ENCODE measurements at regions not wholly inside any gene's neighbourhood (a gene's known extent, or its start where the extent isn't known, plus 50 kb on each side); places are given as distances from the start of the nearest gene placed in this dataset.
"Not testable (repeated sequence)": the region's sequence is repeated elsewhere in the genome, so short reads cannot be mapped to it uniquely, and the experiment has no call there.

- no peak for FAIRE-seq
- no peak for TF ChIP-seq POLR2A (IDR thresholded peaks at IDR 0.05; ENCODE audit: low read depth, low read length)
- DNase-seq (ENCODE audit: insufficient read length, low spot score): no peak
These were observed 474.3 kb upstream of the C1orf87 start for GRCh38 chr1:60547821-60548220.

GRCh38 chr1:60541831-60542532 lies 468.4 kb upstream of the C1orf87 start:
- no peak for TF ChIP-seq POLR2A (IDR thresholded peaks at IDR 0.05; ENCODE audit: low read depth, low read length)
- DNase-seq (ENCODE audit: insufficient read length, low spot score) (no peak), FAIRE-seq (no peak)

DNA sequence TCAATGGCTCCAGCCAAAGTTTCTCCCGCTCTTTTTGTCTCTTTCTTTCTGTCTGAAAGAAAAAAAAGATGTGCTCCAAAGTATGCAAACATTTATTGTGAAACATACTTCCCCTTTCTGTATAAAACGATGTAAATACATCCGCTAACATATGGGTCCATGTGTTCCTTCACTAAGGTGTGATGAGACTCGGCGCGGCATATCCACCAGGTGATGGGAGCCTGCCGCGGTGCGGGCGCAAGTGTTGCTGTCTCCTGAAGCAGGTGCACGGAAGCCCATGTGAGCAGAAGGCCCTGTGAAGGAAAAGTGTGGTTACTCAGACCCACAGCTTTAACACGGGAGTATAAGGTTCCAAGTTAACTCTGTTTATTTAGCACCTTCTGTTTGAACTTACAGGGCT lies 466.6 kb upstream of the C1orf87 start:
- FAIRE-seq (no peak), DNase-seq (ENCODE audit: insufficient read length, low spot score) (no peak)
- TF ChIP-seq POLR2A (IDR thresholded peaks at IDR 0.05; ENCODE audit: low read depth, low read length): no peak

- TF ChIP-seq POLR2A (IDR thresholded peaks at IDR 0.05; ENCODE audit: low read depth, low read length): no peak
- DNase-seq (ENCODE audit: insufficient read length, low spot score) (no peak), FAIRE-seq (no peak)
These were observed 462.1 kb upstream of the C1orf87 start for GRCh38 chr1:60535713-60536112.

- no peak for TF ChIP-seq POLR2A (IDR thresholded peaks at IDR 0.05; ENCODE audit: low read depth, low read length)
- FAIRE-seq: no peak
- no peak for DNase-seq (ENCODE audit: insufficient read length, low spot score)
These were observed 454.0 kb upstream of the C1orf87 start for GRCh38 chr1:60527567-60527966.

- FAIRE-seq (no peak), DNase-seq (ENCODE audit: insufficient read length, low spot score) (no peak)
- no peak for TF ChIP-seq POLR2A (IDR thresholded peaks at IDR 0.05; ENCODE audit: low read depth, low read length)
These were observed 443.4 kb upstream of the C1orf87 start for GRCh38 chr1:60516996-60517395.

GRCh38 chr1:60510162-60510561 lies 436.6 kb upstream of the C1orf87 start:
- DNase-seq (ENCODE audit: insufficient read length, low spot score) (no peak), FAIRE-seq (no peak)
- no peak for TF ChIP-seq POLR2A (IDR thresholded peaks at IDR 0.05; ENCODE audit: low read depth, low read length)

DNA sequence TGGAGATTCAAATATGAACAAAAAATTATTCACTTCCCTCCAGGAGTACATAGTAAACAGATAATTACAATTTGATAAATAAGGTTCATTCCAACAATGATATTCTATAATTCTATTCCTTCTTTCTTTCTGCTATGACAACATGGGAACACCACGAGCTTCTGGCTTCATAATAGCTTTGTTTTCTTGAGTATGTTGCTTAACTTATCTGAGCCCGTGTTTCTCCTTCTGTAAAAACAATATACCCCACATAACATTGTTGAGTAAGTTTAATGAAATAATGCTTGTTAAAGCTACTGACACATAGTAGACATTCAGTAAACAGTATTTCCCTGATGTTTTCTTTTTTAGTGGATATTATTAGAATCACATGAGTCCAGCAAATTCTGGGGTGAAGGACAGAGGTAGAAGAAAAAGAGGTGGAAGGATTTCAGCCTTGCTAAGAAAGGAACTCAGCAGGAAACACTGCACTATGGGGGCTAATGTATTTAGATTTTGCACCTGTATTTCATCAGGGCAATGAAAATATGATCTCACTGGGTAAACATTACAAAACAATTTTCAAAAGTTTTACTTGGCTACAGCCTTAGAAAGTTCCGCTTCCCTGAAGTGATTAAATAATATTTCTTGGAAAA lies 430.8 kb upstream of the C1orf87 start:
- no peak for DNase-seq (ENCODE audit: insufficient read length, low spot score)
- FAIRE-seq: no peak
- no peak for TF ChIP-seq POLR2A (IDR thresholded peaks at IDR 0.05; ENCODE audit: low read depth, low read length)

DNA sequence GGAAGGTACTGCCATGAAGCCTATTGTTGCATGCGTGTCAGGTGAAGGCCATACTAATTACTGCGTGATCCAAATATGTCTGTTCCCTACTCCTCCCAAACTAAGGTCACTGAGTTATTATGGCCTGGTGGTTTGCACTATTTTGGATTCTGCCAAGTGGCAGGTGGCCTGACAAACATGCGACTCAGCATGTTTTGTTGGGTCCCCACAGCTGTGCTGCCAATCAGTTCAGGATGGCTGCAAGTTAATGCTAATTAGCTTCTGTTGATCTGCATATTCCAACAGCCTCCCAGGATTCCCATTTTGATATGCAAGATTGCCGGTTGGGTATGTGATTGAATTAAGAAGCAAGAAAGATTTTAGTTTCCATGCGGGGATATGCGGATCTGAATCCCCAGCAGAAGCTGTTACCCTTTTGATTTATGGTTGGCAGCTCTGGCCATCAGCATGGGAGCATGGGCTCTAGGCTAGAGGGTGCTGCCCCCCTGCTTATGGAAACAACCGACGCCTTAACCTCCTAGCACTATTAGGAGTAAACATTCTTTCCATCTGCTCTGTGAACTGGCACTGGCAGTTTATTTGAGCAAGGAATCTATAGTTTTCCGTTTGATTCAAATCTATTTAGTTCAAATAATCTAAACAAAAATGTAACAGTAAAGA lies 429.8 kb upstream of the C1orf87 start:
- no peak for FAIRE-seq
- no peak for TF ChIP-seq POLR2A (IDR thresholded peaks at IDR 0.05; ENCODE audit: low read depth, low read length)

DNA sequence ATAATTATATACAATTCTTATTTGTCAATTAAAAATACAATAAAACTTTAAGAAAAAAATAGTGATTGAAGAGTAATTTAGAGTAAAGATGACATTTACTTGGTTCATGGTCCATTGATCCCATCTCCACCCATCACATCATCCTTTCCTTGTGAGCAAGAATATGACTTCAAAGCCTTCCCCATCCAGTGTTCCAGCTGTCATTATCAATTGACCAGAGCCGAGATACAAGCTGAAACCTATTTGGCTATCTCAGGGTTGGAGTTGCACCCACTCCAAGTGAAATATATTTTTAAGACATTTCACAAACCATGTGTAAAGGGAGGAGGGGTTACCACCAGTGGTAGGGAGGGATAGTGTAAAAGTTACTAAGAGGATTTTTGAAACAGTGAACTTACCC lies 428.9 kb upstream of the C1orf87 start:
- DNase-seq (ENCODE audit: insufficient read length, low spot score) (no peak), FAIRE-seq (no peak)
- TF ChIP-seq POLR2A (IDR thresholded peaks at IDR 0.05; ENCODE audit: low read depth, low read length): no peak

More for the DNA sequence above, 429.8 kb upstream of the C1orf87 start:
- DNase-seq (ENCODE audit: insufficient read length, low spot score): no peak

GRCh38 chr1:60489916-60490480 lies 416.4 kb upstream of the C1orf87 start:
- not testable (repeated sequence) for FAIRE-seq; DNase-seq (ENCODE audit: insufficient read length, low spot score)

- DNase-seq (ENCODE audit: insufficient read length, low spot score): no peak
- FAIRE-seq: no peak
- TF ChIP-seq POLR2A (IDR thresholded peaks at IDR 0.05; ENCODE audit: low read depth, low read length): no peak
These were observed 415.3 kb upstream of the C1orf87 start for GRCh38 chr1:60488847-60489246.

GRCh38 chr1:60487565-60488345 lies 414.2 kb upstream of the C1orf87 start:
- DNase-seq (ENCODE audit: insufficient read length, low spot score): no peak
- no peak for TF ChIP-seq POLR2A (IDR thresholded peaks at IDR 0.05; ENCODE audit: low read depth, low read length)
- no peak for FAIRE-seq

- TF ChIP-seq POLR2A (IDR thresholded peaks at IDR 0.05; ENCODE audit: low read depth, low read length): no peak
- no peak for DNase-seq (ENCODE audit: insufficient read length, low spot score)
- FAIRE-seq: no peak
These were observed 409.9 kb upstream of the C1orf87 start for GRCh38 chr1:60483509-60483908.
